ENCODE measurements at regions not wholly inside any gene's neighbourhood (a gene's known extent, or its start where the extent isn't known, plus 50 kb on each side); places are given as distances from the start of the nearest gene placed in this dataset.

DNA sequence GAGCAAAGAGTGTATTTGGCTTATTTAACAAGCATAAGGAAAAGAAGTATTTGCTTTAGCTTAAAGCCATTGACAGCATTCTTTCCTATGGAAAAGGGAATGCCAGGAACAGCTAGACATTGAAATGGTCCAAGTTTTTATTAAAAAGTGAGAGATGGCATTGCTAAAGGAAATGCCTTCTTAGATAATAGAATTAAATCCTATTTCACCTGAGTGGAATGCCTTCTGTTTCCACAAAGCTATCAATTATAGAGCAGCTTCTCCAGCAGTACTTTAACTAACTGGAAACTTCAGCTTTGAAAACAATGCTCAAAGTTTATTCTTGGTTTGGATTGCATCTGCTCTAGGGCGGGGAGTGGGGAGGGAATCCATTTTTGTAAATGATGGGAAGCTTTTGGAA, 85.1 kb upstream of the CNKSR3 start:
- TF ChIP-seq, protein P1, sequence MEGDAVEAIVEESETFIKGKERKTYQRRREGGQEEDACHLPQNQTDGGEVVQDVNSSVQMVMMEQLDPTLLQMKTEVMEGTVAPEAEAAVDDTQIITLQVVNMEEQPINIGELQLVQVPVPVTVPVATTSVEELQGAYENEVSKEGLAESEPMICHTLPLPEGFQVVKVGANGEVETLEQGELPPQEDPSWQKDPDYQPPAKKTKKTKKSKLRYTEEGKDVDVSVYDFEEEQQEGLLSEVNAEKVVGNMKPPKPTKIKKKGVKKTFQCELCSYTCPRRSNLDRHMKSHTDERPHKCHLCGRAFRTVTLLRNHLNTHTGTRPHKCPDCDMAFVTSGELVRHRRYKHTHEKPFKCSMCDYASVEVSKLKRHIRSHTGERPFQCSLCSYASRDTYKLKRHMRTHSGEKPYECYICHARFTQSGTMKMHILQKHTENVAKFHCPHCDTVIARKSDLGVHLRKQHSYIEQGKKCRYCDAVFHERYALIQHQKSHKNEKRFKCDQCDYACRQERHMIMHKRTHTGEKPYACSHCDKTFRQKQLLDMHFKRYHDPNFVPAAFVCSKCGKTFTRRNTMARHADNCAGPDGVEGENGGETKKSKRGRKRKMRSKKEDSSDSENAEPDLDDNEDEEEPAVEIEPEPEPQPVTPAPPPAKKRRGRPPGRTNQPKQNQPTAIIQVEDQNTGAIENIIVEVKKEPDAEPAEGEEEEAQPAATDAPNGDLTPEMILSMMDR (conservative IDR thresholded peaks at IDR 0.05): no peak
- no peak for TF ChIP-seq ZFX (IDR thresholded peaks at IDR 0.05)
